ENCODE measurements at regions not wholly inside any gene's neighbourhood (a gene's known extent, or its start where the extent isn't known, plus 50 kb on each side); places are given as distances from the start of the nearest gene placed in this dataset.

DNA sequence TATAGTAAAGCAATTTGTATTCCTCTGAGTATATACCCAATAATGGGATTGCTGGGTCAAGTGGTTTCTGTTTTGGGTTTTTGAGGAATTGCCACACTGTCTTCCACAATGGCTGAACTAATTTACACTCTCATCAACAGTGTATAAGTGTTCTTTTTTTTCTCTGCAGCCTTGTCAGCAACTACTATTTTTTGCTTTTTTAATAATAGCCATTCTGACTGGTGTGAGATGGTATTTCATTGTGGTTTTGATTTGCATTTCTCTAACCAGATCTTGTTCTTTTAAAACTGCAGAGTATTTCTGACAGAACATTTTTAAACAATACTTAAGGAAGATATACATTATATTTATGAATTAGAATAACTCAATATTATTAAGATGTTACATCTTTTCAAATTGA, 1140.5 kb upstream of the CNTN5 start:
- no peak for DNase-seq (ENCODE audit: low read depth, low spot score)
- intact Hi-C loops (cut with micrococcal nuclease) = loop anchor here (10.0 kb wide), 1 partner anchor 265 kb away; no protein-coding TSS in a partner anchor
- Histone ChIP-seq H2AFZ (ENCODE audit: low read depth, low read length) (no peak overlapping the region), H4K20me1 (replicated peaks; ENCODE audit: control insufficient read depth, extremely low read depth, insufficient read depth, low read length) (no peaks in the 10 kb centered on the region), H3K9me1 (replicated peaks; ENCODE audit: control insufficient read depth, extremely low read depth, insufficient read depth, low read length) (no peaks in the 10 kb centered on the region), H3K9me3 (replicated peaks; ENCODE audit: control insufficient read depth, insufficient read depth, low read length) (no peaks in the 10 kb centered on the region), H3K27ac (ENCODE audit: insufficient read depth, low read depth, low read length) (no peak overlapping the region), H3K4me3 (replicated peaks in 1 of 3; ENCODE audit: insufficient read depth in 1 of 3, low read depth in 1 of 3, low read length in 3 of 3) (no peak overlapping the region), H3K9ac (replicated peaks; ENCODE audit: extremely low read depth, insufficient read depth, low read length) (no peak overlapping the region), H3K79me2 (ENCODE audit: control insufficient read depth, insufficient read depth, low read length) (no peaks in the 10 kb centered on the region), H3K4me1 (ENCODE audit: control insufficient read depth, extremely low read depth, insufficient read depth, low read length) (peaks cover 4% of the 10 kb centered on the region), H3K36me3 (ENCODE audit: control insufficient read depth in 2 of 2, extremely low read depth in 1 of 2, insufficient read depth in 2 of 2, low read length in 2 of 2) (no peaks in the 10 kb centered on the region), H3K27me3 (ENCODE audit: control insufficient read depth in 2 of 2, insufficient read depth in 2 of 2, low read length in 2 of 2) (no peaks in the 10 kb centered on the region), H3K4me2 (ENCODE audit: insufficient read depth, low read length) (no peak overlapping the region)
- no TSS peak for BruUV-seq (replicated peaks)
- TF ChIP-seq JUN (IDR thresholded peaks at IDR 0.05; ENCODE audit: borderline replicate concordance, insufficient read depth, insufficient read length, low read depth) = no peak
- TF ChIP-seq FOS (IDR thresholded peaks at IDR 0.05; ENCODE audit: borderline replicate concordance, insufficient read depth, low read length) = no peak
- TF ChIP-seq GATA2 (IDR thresholded peaks at IDR 0.05; ENCODE audit: insufficient read depth, insufficient read length, low read depth, low read length) = no peak
- no peak for TF ChIP-seq EZH2 (IDR thresholded peaks at IDR 0.05; ENCODE audit: borderline replicate concordance, low read depth, low read length, severe bottlenecking)
- TF ChIP-seq, protein P1, sequence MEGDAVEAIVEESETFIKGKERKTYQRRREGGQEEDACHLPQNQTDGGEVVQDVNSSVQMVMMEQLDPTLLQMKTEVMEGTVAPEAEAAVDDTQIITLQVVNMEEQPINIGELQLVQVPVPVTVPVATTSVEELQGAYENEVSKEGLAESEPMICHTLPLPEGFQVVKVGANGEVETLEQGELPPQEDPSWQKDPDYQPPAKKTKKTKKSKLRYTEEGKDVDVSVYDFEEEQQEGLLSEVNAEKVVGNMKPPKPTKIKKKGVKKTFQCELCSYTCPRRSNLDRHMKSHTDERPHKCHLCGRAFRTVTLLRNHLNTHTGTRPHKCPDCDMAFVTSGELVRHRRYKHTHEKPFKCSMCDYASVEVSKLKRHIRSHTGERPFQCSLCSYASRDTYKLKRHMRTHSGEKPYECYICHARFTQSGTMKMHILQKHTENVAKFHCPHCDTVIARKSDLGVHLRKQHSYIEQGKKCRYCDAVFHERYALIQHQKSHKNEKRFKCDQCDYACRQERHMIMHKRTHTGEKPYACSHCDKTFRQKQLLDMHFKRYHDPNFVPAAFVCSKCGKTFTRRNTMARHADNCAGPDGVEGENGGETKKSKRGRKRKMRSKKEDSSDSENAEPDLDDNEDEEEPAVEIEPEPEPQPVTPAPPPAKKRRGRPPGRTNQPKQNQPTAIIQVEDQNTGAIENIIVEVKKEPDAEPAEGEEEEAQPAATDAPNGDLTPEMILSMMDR (IDR thresholded peaks at IDR 0.05; ENCODE audit: extremely low read depth in 1 of 2, insufficient read depth in 1 of 2, low read depth in 1 of 2, low read length in 2 of 2) = no peak
- TF ChIP-seq MYC (IDR thresholded peaks at IDR 0.05; ENCODE audit: low read depth, low read length) = no peak
- TF ChIP-seq, protein P2, sequence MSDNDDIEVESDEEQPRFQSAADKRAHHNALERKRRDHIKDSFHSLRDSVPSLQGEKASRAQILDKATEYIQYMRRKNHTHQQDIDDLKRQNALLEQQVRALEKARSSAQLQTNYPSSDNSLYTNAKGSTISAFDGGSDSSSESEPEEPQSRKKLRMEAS (IDR thresholded peaks at IDR 0.05; ENCODE audit: insufficient read depth, insufficient read length) = no peak
- no peak for TF ChIP-seq POLR2A (IDR thresholded peaks at IDR 0.05; ENCODE audit: low read depth, low read length)
- no peak for TF ChIP-seq POLR2AphosphoS5 (IDR thresholded peaks at IDR 0.05; ENCODE audit: insufficient read depth, low read depth, low read length)
- dilution Hi-C loops (cut with MboI; ENCODE audit: extremely low pct_ligation_motif_present, low sequenced_read_pairs) = no loop called here
- ChIA-PET CTCF (no interaction called here), POLR2A (no interaction called here)
- FAIRE-seq = no peak

Measured in endothelial cell of umbilical vein (primary cell).